Loucy (cell line): ENCODE measurements at regions not wholly inside any gene's neighbourhood (a gene's known extent, or its start where the extent isn't known, plus 50 kb on each side); places are given as distances from the start of the nearest gene placed in this dataset.

Experiments
- H2AFZ ChIP-seq: fragments of 200-600 bp; sonication (generic); 2 replicates; pipeline ENCODE4 v1.6.0; 2016; ENCODE audit warnings: antibody characterized with exemption, mild to moderate bottlenecking, low read length, moderate library complexity
- H3F3A ChIP-seq: fragments of 200-600 bp; 2 replicates; pipeline ENCODE4 v1.6.0; 2016; ENCODE audit warnings: antibody characterized with exemption, low read depth, mild to moderate bottlenecking
- H3K27me3 ChIP-seq: fragments of 200-600 bp; sonication (generic); 2 replicates; pipeline ENCODE4 v1.6.1; 2014; ENCODE audit warnings: low read length, mild to moderate bottlenecking; ENCODE audit not compliant: insufficient read depth, poor library complexity, severe bottlenecking
- H3K36me3 ChIP-seq: fragments of 200-600 bp; sonication (generic); 2 replicates; pipeline ENCODE4 v1.6.1; 2016; ENCODE audit warnings: low read length; ENCODE audit not compliant: insufficient read depth
- H3K4me1 ChIP-seq: fragments of 200-600 bp; sonication (generic); 2 replicates; pipeline ENCODE4 v1.5.1; 2014; ENCODE audit warnings: low read length, mild to moderate bottlenecking; ENCODE audit not compliant: insufficient read depth, poor library complexity, severe bottlenecking
- H3K4me2 ChIP-seq: fragments of 200-600 bp; sonication (generic); 2 replicates; pipeline ENCODE4 v1.6.0; 2014; ENCODE audit warnings: antibody characterized with exemption, low read length, low read depth, mild to moderate bottlenecking; ENCODE audit not compliant: poor library complexity, severe bottlenecking
- H3K4me3 ChIP-seq: fragments of 200-600 bp; sonication (generic); 2 replicates; pipeline ENCODE4 v1.5.1; 2014; ENCODE audit warnings: low read length, mild to moderate bottlenecking, mixed read lengths; ENCODE audit not compliant: poor library complexity, severe bottlenecking
- H3K79me2 ChIP-seq: fragments of 200-600 bp; sonication (generic); 2 replicates; pipeline ENCODE4 v1.6.1; 2014; ENCODE audit warnings: low read length; ENCODE audit not compliant: insufficient read depth
- H3K9ac ChIP-seq: fragments of 200-600 bp; sonication (generic); 2 replicates; pipeline ENCODE4 v1.6.0; 2014; ENCODE audit warnings: mild to moderate bottlenecking, low read depth, low read length, moderate library complexity; ENCODE audit not compliant: poor library complexity, severe bottlenecking
- H3K9me2 ChIP-seq: fragments of 200-600 bp; sonication (generic); replicated peaks from 2 replicates; pipeline ENCODE4 v1.6.1; 2016; ENCODE audit warnings: low read depth, low read length, mixed read lengths
- H3K9me3 ChIP-seq: fragments of 200-600 bp; sonication (generic); 2 replicates; pipeline ENCODE4 v1.6.1; 2014; ENCODE audit warnings: mild to moderate bottlenecking, antibody characterized with exemption, low read length, low read depth; ENCODE audit not compliant: insufficient read depth
- H4K20me1 ChIP-seq: fragments of 200-600 bp; sonication (generic); 2 replicates; pipeline ENCODE4 v1.6.0; 2014; ENCODE audit warnings: antibody characterized with exemption, low read length, mild to moderate bottlenecking; ENCODE audit not compliant: insufficient read depth, poor library complexity, severe bottlenecking
- CTCF ChIP-seq: fragments of 200-600 bp; sonication (generic); conservative IDR thresholded peaks from 2 replicates; pipeline ENCODE4 v1.5.1; 2014; ENCODE audit warnings: mild to moderate bottlenecking, antibody characterized with exemption, low read length
- EZH2phosphoT487 ChIP-seq: fragments of 200-600 bp; IDR thresholded peaks from 2 replicates; pipeline ENCODE4 v1.6.1; 2018; ENCODE audit warnings: antibody characterized with exemption, mild to moderate bottlenecking, moderate library complexity, borderline replicate concordance

GRCh38 chr16:6970171-6970857 lies 362.3 kb upstream of the RBFOX1 start:
- Histone ChIP-seq H3F3A (no peaks in the 10 kb centered on the region), H3K27me3 (no peaks in the 10 kb centered on the region), H3K4me2 (no peak overlapping the region)

DNA sequence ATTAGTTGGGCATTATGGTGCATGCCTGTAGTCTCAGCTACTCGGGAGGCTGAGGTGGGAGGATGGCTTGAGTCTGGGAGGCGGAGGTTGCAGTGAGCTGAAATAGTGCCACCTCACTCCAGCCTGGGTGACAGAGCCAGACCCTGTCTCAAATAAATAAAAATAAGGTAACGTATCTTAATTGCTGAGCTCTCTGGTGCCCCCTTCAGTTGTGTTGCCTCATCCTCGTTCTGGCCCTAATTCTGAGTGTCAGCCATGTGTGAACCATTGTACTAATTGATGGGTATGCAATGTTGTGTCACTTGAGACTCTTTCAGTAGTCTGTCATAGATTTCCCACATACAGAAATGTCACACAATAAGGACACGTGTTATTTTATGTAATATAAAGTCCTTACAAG lies 363.1 kb upstream of the RBFOX1 start:
- Histone ChIP-seq H3K9me3 (no peaks in the 10 kb centered on the region), H3K4me1 (no peaks in the 10 kb centered on the region), H3K9me2 (no peaks in the 10 kb centered on the region), H3K36me3 (no peaks in the 10 kb centered on the region), H2AFZ (no peak overlapping the region), H3K79me2 (no peaks in the 10 kb centered on the region), H3F3A (no peaks in the 10 kb centered on the region), H4K20me1 (no peaks in the 10 kb centered on the region), H3K9ac (no peak overlapping the region), H3K4me2 (no peak overlapping the region), H3K4me3 (no peak overlapping the region), H3K27me3 (no peaks in the 10 kb centered on the region)
- TF ChIP-seq EZH2phosphoT487 (no peak), CTCF (no peak)

More at GRCh38 chr16:6970171-6970857, 362.3 kb upstream of the RBFOX1 start:
- no peaks in the 10 kb centered on the region for H3K9me2 ChIP-seq
- H3K79me2 ChIP-seq: no peaks in the 10 kb centered on the region
- H3K4me3 ChIP-seq: no peak overlapping the region
- no peaks in the 10 kb centered on the region for H4K20me1 ChIP-seq
- H3K9me3 ChIP-seq: no peaks in the 10 kb centered on the region
- H3K36me3 ChIP-seq: no peaks in the 10 kb centered on the region
- H3K9ac ChIP-seq: no peak overlapping the region
- no peak for TF ChIP-seq CTCF
- no peak for TF ChIP-seq EZH2phosphoT487
- no peaks in the 10 kb centered on the region for H3K4me1 ChIP-seq
- H2AFZ ChIP-seq: no peak overlapping the region

GRCh38 chr16:6967796-6968320 lies 364.8 kb upstream of the RBFOX1 start:
- Histone ChIP-seq H3K9me2 (no peaks in the 10 kb centered on the region), H3K79me2 (no peaks in the 10 kb centered on the region), H3F3A (no peaks in the 10 kb centered on the region), H3K9me3 (no peaks in the 10 kb centered on the region), H3K4me2 (no peak overlapping the region), H3K9ac (no peak overlapping the region), H3K4me1 (no peaks in the 10 kb centered on the region), H3K36me3 (no peaks in the 10 kb centered on the region), H4K20me1 (no peaks in the 10 kb centered on the region), H3K27me3 (no peaks in the 10 kb centered on the region), H3K4me3 (no peak overlapping the region), H2AFZ (no peak overlapping the region)
- no peak for TF ChIP-seq EZH2phosphoT487
- no peak for TF ChIP-seq CTCF
